ENCODE measurements at regions not wholly inside any gene's neighbourhood (a gene's known extent, or its start where the extent isn't known, plus 50 kb on each side); places are given as distances from the start of the nearest gene placed in this dataset.
A peak's percentile ranks its signal among the peaks of the same experiment; 100 is the strongest.

DNA sequence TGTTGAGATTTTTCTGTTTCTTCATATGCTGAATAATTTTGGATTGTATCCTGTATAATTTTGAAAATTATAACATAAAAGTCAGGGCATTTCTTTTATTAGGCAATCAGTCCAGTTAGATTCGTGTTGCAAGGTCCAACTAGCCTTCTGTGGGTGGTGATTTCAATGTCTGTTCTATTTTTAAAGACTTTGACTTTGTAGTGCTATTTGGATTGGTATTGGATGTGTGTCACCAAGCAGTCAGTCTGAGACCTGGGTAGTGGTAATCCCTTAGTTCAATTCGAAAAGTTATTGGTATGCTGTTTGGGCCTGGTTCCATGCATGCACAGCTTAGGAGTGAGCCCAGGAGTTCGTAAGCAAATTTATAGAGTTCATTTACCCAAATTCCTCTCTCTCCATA lies 82.2 kb downstream of the EPDR1 start:
- no peak for DNase-seq
- intact Hi-C loops (cut with DNase I) = no loop called here

GRCh38 chr7:38006559-38006958 lies 86.1 kb downstream of the EPDR1 start:
- DNase-seq = no peak
- intact Hi-C loops (cut with DNase I) = no loop called here

- DNase-seq = no peak
- intact Hi-C loops (cut with DNase I) = no loop called here
Measured at GRCh38 chr7:38007096-38007495, 86.7 kb downstream of the EPDR1 start.

DNA sequence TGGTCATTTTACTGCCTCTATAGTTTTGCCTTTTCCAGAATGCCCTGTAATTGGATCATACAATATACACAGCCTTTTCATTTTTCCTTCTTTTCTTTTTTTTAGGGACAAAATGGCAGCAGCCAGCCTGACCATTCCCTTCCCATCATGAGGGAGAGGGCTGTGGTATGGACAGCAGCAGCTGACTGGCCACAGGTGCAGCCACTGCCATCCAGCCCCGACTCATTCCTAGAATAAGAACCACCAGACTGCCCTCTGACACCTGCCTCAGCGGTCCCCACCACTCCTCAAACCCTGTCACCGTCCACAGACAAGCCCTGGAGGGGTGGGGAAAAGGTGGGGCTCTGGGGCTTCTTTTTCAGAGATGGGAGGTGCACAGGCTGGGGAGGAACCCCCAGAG lies 92.8 kb downstream of the EPDR1 start:
- intact Hi-C loops (cut with DNase I) = no loop called here
- DNase-seq = no peak

GRCh38 chr7:38016567-38016966 lies 96.1 kb downstream of the EPDR1 start:
- no peak for DNase-seq
- intact Hi-C loops (cut with DNase I) = no loop called here

- no peak for DNase-seq
- intact Hi-C loops (cut with DNase I) = no loop called here
Measured at GRCh38 chr7:38017320-38017719, 96.9 kb downstream of the EPDR1 start.

GRCh38 chr7:38020121-38020785 lies 99.8 kb downstream of the EPDR1 start:
- no peak for DNase-seq
- intact Hi-C loops (cut with DNase I) = no loop called here

- intact Hi-C loops (cut with DNase I) = no loop called here
- DNase-seq = no peak
Measured at GRCh38 chr7:38021892-38022291, 101.5 kb downstream of the EPDR1 start.

DNA sequence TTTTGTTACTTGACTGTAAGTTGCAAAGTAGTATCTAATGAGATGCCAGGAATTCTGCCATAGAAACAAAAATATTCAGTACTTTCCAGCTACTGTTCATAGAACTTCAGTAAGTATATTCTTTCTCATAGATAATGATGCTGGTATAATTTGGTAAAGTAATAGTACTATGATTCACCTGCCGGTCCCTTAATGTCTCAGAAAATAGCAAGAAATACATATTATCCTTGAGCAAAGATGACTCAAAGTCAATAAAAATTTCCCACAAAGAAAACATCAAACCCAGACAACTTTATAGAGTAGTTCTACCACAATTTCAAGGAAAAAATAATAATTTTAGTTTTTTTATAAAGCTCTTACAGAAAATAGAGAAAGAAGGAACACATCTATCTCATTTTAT lies 105.4 kb downstream of the EPDR1 start:
- no peak for DNase-seq
- intact Hi-C loops (cut with DNase I) = no loop called here

DNA sequence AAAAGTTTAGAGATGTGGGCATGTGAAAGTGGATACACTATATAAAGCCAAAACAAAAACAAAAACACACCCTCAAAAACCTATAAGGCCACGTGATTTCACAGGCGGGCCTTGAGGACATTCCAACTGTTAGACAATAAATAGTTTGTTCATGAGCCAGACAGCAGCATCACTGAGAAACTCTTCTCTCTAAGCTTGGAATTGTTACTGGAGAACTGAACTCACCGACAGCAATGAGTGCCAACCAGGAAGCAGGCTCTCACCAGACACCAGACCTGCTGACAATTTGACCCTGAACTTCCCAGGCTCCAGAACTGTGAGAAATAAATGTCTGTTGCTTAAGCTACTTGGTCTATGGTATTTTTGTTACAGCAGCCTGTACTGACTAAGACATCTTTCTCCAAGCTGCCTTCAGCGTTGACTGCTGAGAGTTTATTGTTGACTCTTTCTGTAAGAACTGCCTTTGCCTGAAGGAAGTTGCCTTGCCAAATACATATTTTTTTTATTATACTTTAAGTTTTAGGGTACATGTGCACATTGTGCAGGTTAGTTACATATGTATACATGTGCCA lies 107.5 kb downstream of the EPDR1 start:
- no peak for DNase-seq
- intact Hi-C loops (cut with DNase I) = no loop called here

DNA sequence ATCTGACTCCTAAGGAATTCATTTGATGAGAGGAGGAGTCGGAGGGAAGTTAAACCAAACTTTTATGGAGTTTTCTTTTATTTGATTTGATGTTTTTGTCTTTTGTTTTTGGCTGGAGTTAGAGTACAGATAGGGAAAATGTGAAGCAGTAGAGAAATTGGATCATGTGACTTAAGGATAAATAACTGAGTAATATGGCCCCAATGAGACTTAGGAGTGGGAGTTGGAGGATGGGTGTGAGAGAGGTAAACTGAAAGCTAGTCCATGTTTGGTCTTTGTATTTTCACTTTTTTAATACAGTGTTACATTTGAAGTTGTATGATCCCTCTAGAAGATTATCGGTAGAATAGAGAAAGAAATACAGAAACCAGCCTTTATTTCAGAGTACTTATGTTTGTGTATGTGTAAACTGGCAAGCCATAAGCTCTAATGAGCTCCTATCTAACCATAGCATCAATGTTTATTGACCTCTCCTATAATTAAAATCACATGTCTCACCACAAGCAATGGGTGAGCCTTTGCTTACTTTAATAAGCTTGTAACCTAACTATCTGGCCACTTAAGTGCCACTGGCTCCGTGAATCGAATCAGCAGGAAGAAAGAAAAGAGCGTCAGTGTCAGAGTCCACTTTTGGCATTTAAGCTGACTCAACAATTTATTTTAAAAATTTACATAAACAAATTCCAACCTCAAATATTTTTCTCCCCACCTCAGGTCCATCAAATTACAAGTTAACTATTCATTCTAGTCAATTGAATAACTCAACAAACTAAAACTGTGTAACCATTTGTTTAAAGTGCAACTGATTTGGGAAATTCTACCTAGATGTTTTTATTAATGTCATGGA lies 113.8 kb downstream of the EPDR1 start:
- intact Hi-C loops (cut with DNase I) = no loop called here

GRCh38 chr7:38040831-38041230 lies 120.4 kb downstream of the EPDR1 start:
- intact Hi-C loops (cut with DNase I) = no loop called here
- no peak for DNase-seq

More for the DNA sequence above, 113.8 kb downstream of the EPDR1 start:
- DNase-seq = no peak

DNA sequence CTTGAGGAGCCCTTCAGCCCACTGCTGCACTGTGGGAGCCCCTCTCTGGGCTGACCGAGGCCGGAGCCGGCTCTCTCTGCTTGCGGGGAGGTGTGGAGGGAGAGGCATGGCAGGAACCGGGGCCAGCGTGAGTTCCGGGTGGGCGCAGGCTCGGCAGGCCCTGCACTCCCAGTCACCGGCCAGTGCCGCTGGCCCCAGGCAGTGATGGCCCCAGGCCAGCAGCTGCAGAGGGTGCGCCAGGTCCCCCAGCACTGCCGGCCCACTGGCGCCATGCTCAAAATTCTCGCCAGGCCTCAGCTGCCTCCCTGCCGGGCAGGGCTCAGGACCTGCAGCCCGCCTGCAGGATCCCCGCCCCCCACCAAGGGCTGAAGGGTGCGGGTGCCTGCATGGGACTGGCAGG lies 128.4 kb upstream of the STARD3NL start:
- intact Hi-C loops (cut with DNase I) = no loop called here
- peak in 1 of 10 donors; percentile 58 for DNase-seq

- no peak for DNase-seq
- intact Hi-C loops (cut with DNase I) = no loop called here
Measured at GRCh38 chr7:38051311-38051710, 126.7 kb upstream of the STARD3NL start.

DNA sequence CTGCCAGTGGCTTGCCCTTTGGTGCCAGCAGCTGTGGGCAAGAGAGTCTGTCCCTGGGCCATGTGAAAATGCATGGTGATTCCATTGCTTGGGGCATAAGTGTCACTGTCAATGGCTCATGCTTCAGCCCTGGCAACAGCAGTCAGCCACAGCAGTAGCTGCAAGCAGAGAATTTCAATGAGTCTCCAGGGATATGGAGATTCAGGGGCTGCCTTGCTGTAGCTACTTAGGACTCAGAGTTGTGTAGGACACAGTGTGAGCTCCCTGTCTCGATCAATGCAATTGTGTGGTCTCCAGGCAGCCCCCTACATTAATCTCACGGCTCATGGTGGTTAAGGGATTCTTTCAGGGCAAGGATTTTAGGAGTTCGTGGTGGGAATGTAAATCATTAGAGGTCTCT lies 126.3 kb upstream of the STARD3NL start:
- intact Hi-C loops (cut with DNase I) = no loop called here
- DNase-seq = no peak

GRCh38 chr7:38052786-38053185 lies 125.3 kb upstream of the STARD3NL start:
- DNase-seq = no peak
- intact Hi-C loops (cut with DNase I) = no loop called here

GRCh38 chr7:38054199-38054598 lies 123.8 kb upstream of the STARD3NL start:
- DNase-seq = no peak
- intact Hi-C loops (cut with DNase I) = no loop called here

GRCh38 chr7:38057829-38058228 lies 120.2 kb upstream of the STARD3NL start:
- intact Hi-C loops (cut with DNase I) = no loop called here
- no peak for DNase-seq

- intact Hi-C loops (cut with DNase I) = no loop called here
- no peak for DNase-seq
Measured at GRCh38 chr7:38060116-38060515, 117.9 kb upstream of the STARD3NL start.

DNA sequence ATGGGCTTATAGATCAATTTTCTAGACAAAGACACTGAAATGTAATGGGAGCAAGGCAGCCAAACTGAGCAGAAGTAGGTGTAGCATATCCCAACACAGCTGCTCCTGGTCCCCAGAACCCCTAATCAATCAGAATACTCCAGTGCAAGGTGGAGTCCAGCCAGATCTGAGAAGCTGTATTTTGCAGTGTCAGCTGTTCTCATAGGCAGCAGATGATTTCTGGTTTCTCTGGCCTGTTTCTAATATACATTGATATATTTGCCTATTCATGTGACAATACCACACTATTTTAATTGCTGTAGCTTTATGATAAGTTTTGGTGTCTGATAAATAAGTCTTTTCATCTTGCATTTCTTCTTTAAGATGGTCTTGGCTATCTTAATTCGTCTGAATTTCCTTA lies 117.4 kb upstream of the STARD3NL start:
- intact Hi-C loops (cut with DNase I) = no loop called here
- DNase-seq = no peak

DNA sequence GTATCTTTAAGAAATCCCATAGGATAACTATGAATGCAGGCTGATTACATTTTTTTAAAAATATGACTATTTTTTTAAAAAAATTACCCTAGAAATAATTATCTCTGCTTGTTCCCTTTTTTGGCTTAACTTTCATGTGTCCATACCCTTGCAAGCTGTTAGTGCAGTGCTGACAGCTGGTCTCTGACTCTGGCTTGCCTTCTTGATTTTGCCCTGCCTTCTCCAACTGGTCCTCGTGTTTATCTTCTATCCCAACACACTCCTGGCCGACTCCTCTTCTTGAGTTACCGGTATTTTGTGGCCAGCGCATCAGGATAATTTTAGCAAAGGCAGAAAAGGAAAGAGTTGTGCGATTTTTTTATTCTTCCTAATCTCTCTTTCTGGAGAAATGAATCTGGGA lies 111.7 kb upstream of the STARD3NL start:
- intact Hi-C loops (cut with DNase I) = no loop called here
- DNase-seq = no peak

DNA sequence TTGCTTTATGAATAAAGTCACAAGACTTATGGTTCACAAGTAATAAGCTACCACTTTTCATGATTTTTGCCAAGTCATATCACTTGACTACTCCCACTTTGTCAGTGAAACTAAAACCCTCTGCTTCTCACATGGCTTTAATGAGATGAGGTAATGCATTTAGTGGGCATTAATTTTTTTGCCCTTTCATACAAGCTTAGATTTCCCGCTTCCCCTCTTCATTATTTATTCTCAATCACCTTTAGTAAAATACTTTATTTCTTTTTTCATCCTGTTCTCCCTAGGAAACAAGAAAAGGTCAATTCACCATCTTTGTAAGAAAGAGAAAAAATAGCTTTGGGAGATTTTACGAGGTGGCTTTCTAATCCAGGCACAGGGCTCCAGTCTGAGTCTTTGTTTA lies 109.6 kb upstream of the STARD3NL start:
- DNase-seq = no peak
- intact Hi-C loops (cut with DNase I) = no loop called here
